ENCODE measurements at regions not wholly inside any gene's neighbourhood (a gene's known extent, or its start where the extent isn't known, plus 50 kb on each side); places are given as distances from the start of the nearest gene placed in this dataset.

DNA sequence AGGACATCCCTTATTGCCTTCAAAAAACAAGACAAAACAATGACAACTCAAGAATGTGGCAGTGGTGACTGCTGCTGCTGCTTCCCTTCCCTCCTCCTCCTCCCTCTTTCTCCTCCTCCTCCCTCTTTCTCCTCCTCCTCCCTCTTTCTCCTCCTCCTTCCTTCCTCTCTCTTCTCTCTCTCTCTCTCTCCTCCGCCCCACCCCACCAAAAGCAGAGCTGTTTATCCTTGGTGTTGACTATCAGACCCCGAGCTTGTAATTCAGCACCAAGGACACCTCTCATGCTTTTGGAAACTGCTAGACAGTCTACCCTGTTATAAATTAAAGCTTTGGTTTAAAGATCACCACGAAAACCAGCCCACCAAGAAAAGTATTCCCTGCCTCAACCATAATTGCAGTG is 72.4 kb upstream of the IFNAR2 start:
- no peak for DNase-seq

DNA sequence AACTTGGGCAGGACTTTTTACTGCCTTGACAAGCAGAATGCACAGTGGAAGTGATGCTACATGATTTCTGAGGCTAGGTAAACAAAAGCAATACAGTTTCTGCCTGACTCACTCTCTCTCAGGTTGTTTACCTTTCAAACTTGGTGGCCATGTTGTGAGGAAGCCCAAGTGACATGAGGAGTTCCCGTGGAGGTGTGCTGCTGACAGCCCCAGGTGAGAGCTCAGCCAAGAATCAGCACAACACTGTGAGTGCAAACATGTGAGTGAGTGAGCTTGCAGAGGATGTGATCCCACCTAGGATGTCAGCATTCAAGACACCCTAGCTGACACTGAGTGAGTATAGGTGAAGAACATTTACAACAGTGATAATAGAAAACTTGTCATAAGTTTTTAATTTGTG is 71.1 kb upstream of the IFNAR2 start:
- no peak for DNase-seq

DNA sequence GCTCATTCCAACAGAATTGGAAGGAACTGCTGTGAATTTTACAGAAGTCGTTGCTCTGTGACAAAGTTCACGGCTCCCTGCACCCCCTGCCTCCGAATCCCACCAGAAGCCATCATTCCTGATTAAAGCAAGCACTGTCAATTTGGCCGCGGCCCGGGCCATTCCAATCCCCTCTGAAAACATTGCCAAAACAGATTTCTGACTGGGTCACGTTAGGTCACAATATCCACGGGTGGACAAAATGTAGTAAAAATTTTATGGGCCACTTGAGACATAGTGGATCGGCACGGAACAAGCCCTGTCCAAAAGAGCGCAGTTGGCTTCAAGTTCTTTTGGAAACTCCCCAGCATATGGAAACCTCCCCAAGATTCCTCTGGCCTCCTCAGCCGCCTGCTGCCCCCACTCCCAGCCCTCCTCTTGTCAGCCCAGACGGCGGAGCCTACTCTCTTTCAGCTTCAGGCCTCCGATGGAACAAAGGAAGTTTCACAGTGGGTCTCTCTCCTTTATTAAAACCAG is 67.2 kb upstream of the IFNAR2 start:
- no peak for DNase-seq

DNA sequence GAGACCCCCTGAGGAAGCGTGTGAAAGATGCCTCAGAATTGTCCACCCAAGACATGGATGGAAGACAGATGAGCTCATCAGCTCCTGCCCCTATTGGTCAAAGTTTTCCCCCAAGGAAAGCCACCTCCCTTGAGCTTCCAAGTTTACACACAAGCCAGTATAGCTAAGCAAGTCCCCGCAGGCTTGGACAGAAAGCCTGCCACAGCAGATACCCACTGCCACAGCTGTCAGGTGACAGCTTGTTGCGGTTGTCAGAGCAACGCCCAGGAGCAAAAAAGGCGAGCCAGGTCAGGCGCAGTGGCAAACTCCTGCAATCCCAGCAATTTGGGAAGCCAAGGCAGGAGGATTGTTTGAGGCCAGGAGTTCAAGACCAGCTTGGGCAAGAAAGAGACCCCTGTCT is 60.9 kb upstream of the IFNAR2 start:
- DNase-seq, result no peak

DNA sequence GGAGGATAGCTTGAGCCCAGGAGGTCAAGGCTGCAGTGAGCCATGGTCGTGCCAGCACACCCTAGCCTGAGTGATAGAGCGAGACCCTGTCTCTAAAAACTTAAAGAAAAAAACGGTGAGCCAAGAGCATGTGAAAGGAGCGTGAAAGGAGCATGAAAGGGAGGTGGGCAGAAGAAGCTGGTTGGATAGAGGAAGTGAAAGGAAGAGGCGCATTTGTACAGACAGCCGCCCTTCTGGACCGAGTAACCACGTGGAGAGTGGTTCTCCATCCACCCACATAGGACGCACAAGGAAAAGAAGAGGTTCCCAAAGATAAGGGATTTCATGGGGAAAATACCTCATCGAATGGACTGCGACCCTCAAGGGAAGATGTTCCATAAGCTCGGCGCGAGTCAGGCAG is 60.4 kb upstream of the IFNAR2 start:
- no peak for DNase-seq

DNA sequence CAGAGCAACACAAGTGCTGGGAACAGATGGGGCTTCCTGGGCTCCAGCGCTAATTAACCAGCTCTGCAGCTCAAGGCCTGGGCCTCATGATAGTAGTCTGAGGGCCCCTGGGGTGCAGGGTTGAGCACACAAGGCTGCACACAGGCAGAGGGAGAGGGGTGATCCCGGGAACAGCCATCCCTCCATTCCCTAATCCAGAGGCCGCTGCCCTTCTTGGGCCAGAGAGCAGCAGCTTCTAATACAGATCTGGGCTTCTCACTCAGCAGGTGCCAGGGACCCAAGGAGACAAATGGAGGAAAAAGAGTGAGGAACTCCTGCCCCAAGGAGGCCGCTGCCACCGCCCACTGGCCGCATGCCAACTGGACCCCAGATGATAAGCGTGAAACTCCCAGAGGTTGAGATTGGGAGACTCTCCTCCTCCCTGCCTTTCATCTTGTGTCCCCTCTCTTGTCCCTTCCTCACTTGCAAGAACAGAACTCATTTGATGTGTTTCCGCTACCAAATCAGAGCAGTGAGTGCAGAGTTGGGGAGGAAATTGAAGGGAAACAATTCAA is 58.0 kb upstream of the IFNAR2 start:
- no peak for DNase-seq

DNA sequence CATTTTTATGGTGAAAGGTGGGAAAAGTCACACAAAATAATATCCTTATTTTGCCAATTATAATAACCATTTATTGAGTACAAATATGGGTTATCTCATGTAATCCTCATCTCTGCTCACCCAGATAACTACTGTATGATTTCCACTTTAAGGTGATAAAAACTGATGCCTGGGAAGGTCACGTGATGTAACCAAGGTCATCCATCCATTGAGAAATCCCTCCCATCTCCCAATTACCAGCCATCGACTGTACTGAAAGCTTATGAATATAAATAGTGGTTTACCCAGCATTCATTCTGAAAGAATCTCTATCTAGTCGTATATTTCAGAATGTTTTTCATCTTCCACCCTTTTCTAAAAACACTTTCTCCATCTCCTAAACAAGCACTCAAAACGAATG is 55.0 kb upstream of the IFNAR2 start:
- no peak for DNase-seq
